Keratinocyte (primary cell): ENCODE measurements at regions not wholly inside any gene's neighbourhood (a gene's known extent, or its start where the extent isn't known, plus 50 kb on each side); places are given as distances from the start of the nearest gene placed in this dataset.

Experiments used
- CTCF ChIP-seq, 3 experiments: IDR thresholded peaks in 1 of 3; conservative IDR thresholded peaks in 1 of 3; optimal IDR thresholded peaks in 1 of 3; 2 replicates in 2 of 3; 3 replicates in 1 of 3; pipeline versions ENCODE3 to v1.5.1; 2011; ENCODE audit warnings: low read length in 3 of 3, mild to moderate bottlenecking in 3 of 3, moderate library complexity in 2 of 3, control low read depth in 1 of 3, inconsistent platforms in 1 of 3; ENCODE audit not compliant: insufficient read depth in 2 of 3; ENCODE audit errors: extremely low read depth in 1 of 3
- EZH2 ChIP-seq: IDR thresholded peaks from one replicate; pipeline ENCODE4 v1.6.1; 2012; ENCODE audit warnings: inconsistent platforms, mild to moderate bottlenecking, low read length, moderate library complexity

DNA sequence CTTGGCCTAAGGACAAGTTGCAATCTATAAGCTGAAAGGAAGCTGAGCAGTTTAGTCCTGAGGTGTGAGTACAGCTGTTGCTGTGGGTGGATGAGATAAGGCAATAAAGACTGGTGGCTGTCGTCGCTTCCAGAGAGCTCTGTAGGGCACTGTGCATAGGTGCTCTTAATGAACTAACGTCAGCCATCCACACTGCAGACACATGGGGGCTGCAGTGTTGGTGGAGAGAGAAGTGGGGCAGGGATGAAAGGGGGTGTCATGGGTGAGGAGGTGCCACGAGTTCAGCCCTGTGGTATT is 139.9 kb upstream of the IRX3 start:
- TF ChIP-seq CTCF (optimal IDR thresholded peaks at IDR 0.05 in 1 of 3, IDR thresholded peaks at IDR 0.05 in 1 of 3, conservative IDR thresholded peaks at IDR 0.05 in 1 of 3; ENCODE audit: extremely low read depth in 1 of 3, insufficient read depth in 2 of 3, low read length in 3 of 3) (no peak), EZH2 (no peak)
